Mucosa of rectum (tissue), 2 donors: ENCODE measurements at regions not wholly inside any gene's neighbourhood (a gene's known extent, or its start where the extent isn't known, plus 50 kb on each side); places are given as distances from the start of the nearest gene placed in this dataset.

ENCODE experiments used
- H3K27ac ChIP-seq, 2 donors: one replicate each; pipeline ENCODE4 v1.7.0; 2013; ENCODE audit warnings: inconsistent platforms in 2 of 2, low read depth in 2 of 2, low read length in 2 of 2
- H3K27me3 ChIP-seq, 2 donors: one replicate each; pipeline ENCODE4 v1.7.0; 2013; ENCODE audit warnings: low read length in 2 of 2; ENCODE audit not compliant: control insufficient read depth in 2 of 2, insufficient read depth in 2 of 2
- H3K36me3 ChIP-seq, 2 donors: one replicate each; pipeline ENCODE4 v1.7.0; 2013; ENCODE audit warnings: low read length in 2 of 2; ENCODE audit not compliant: control insufficient read depth in 2 of 2, insufficient read depth in 2 of 2
- H3K4me1 ChIP-seq, 2 donors: one replicate each; pipeline ENCODE4 v1.7.0; 2013; ENCODE audit warnings: low read length in 2 of 2, mild to moderate bottlenecking in 1 of 2; ENCODE audit not compliant: control insufficient read depth in 2 of 2, insufficient read depth in 2 of 2
- H3K4me3 ChIP-seq, 2 donors: one replicate each; pipeline ENCODE4 v1.7.0; 2013; ENCODE audit warnings: low read length in 2 of 2
- H3K9ac ChIP-seq, 2 donors: one replicate each; pipeline ENCODE4 v1.7.0; 2013; ENCODE audit warnings: low read length in 2 of 2, low read depth in 1 of 2, mild to moderate bottlenecking in 1 of 2
- H3K9me3 ChIP-seq, 2 donors: one replicate each; pipeline ENCODE4 v1.7.0; 2013; ENCODE audit warnings: low read length in 2 of 2; ENCODE audit not compliant: control insufficient read depth in 2 of 2
- donor health status: healthy.
- donor health status: Normal muscosa, but diverticular disease.

- Histone ChIP-seq H3K27me3 (no peaks in the 10 kb centered on the region), H3K4me3 (no peak overlapping the region), H3K9me3 (no peaks in the 10 kb centered on the region), H3K27ac (no peak overlapping the region), H3K36me3 (no peaks in the 10 kb centered on the region), H3K9ac (no peak overlapping the region), H3K4me1 (peaks cover 0 to 6% of the 10 kb centered on the region in 2 donors)
Measured at GRCh38 chr20:12593342-12593873, 415.4 kb upstream of the SPTLC3 start.

DNA sequence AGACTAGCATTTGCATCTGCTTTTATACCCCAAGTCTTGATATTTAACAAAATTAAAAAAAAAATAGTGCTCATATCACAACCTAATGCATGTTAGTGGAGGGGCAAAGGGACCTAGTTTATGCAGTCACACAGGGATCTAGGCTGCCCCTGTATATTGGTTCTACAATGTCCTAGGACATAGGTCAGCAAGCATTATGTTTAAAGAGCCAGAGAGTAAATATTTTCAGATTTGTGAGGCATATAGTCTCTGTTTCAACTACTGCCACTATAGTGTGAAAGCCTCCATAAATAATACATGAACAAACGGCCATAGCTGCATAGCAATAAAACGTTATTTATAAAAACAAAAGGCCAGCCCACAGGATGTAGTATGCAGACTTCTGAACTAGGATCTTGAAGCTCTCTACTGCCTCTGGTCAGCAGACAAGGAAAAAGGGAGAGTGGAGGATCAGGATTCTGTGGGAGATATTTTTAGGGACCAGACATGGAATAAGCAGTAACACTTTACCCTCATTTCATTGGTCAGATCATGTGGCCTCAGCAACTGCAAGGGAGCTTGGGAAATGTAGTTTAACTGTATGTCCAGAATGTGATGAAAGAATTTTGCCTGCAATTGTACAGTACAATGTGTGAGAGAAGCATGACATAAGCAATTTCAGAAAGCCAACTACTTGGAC, 414.2 kb upstream of the SPTLC3 start:
- H3K27ac ChIP-seq, result no peak overlapping the region
- no peak overlapping the region for H3K9ac ChIP-seq
- H3K4me3 ChIP-seq, result no peak overlapping the region
- H3K27me3 ChIP-seq, result no peaks in the 10 kb centered on the region
- peaks cover 0 to 6% of the 10 kb centered on the region in 2 donors for H3K4me1 ChIP-seq
- no peaks in the 10 kb centered on the region for H3K9me3 ChIP-seq
- no peaks in the 10 kb centered on the region for H3K36me3 ChIP-seq

- Histone ChIP-seq H3K9me3 (no peaks in the 10 kb centered on the region), H3K4me1 (peaks cover 0 to 6% of the 10 kb centered on the region in 2 donors), H3K4me3 (no peak overlapping the region), H3K27ac (no peak overlapping the region), H3K36me3 (no peaks in the 10 kb centered on the region), H3K27me3 (no peaks in the 10 kb centered on the region), H3K9ac (no peak overlapping the region)
Measured at GRCh38 chr20:12595841-12596240, 412.9 kb upstream of the SPTLC3 start.

DNA sequence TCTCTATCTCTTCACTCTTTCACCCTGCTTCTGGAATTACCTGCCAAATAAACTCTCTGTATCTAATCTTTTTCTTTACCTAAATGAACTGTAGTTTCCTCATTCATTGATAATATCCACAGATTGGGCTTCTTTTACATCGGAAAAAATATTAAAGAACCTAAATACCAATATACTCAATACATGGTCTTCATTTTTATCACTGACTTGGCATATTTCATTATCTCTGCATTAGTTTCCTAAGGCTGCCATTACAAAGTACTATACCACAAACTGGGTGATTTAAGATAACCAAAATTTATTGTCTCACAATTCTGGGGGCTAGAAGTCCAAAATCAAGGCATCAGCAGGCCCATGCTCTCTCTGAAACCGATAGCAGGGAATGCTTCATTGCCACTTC, 411.9 kb upstream of the SPTLC3 start:
- no peaks in the 10 kb centered on the region for H3K36me3 ChIP-seq
- no peak overlapping the region for H3K4me3 ChIP-seq
- no peak overlapping the region for H3K9ac ChIP-seq
- no peaks in the 10 kb centered on the region for H3K27me3 ChIP-seq
- no peak overlapping the region for H3K27ac ChIP-seq
- peaks cover 0 to 6% of the 10 kb centered on the region in 2 donors for H3K4me1 ChIP-seq
- H3K9me3 ChIP-seq, result no peaks in the 10 kb centered on the region

DNA sequence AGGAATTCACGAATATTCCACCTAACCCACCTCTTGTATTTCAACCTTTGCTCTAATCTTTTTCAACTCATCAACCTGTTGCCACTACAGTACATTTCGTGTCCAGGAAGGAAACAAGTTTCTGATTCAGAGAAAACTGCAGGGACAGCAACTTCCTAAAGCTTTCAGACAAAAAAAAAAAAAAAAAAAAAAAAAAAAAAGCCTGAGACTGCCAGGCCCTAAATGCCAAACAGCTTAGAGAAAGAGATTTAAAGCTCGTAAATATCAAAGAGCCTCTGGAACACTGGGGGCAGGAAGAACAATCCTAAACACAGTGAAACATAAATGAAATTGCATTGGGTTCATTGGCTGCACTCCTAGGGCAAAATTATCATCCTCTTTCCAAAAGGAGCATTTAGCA, 411.2 kb upstream of the SPTLC3 start:
- no peak overlapping the region for H3K9ac ChIP-seq
- H3K27ac ChIP-seq, result no peak overlapping the region
- no peak overlapping the region for H3K4me3 ChIP-seq
- no peaks in the 10 kb centered on the region for H3K9me3 ChIP-seq
- H3K4me1 ChIP-seq, result peaks cover 0 to 6% of the 10 kb centered on the region in 2 donors
- no peaks in the 10 kb centered on the region for H3K36me3 ChIP-seq
- no peaks in the 10 kb centered on the region for H3K27me3 ChIP-seq

DNA sequence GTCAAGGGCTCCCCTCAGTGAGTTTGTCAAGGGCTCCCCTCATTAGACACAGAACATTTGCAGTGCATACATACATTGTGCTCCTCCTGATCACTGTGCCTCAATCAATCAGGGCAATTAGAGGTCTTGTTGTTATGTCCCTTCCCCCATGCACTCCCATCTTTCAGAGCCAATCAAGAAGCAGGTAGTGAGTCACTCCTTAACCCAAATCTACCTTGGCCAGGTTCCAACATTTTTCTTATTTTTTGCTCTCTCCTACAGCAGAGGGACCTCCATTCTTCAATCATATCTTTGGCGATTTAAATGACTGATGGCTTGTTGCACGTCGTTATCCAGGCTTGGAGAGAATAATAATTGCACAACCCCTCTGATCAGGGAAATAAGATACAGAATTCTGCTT, 409.9 kb upstream of the SPTLC3 start:
- Histone ChIP-seq H3K9ac (no peak overlapping the region), H3K27me3 (no peaks in the 10 kb centered on the region), H3K36me3 (no peaks in the 10 kb centered on the region), H3K27ac (no peak overlapping the region), H3K9me3 (no peaks in the 10 kb centered on the region), H3K4me1 (peaks cover 0 to 5% of the 10 kb centered on the region in 2 donors), H3K4me3 (no peak overlapping the region)

DNA sequence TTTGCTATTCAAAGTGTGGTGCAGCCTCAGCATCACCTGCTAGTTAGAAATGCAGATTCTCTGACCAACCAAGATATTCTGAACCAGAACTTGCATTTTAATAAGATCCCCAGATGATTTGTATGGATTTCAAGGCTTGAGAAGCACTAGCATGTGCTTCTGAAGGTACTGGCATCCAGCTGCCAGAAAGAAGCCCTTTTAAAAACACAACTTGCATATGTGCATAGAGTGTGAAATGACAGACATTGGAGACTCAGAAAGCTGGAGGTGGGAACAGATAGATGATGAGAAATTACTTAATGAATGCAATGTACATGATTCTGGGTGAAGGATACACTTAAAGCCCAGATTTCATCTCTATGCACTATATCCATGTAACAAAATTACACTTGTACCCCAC, 409.3 kb upstream of the SPTLC3 start:
- H3K27me3 ChIP-seq, result no peaks in the 10 kb centered on the region
- H3K4me1 ChIP-seq, result no peaks in the 10 kb centered on the region
- H3K36me3 ChIP-seq, result no peaks in the 10 kb centered on the region
- no peaks in the 10 kb centered on the region for H3K9me3 ChIP-seq
- no peak overlapping the region for H3K9ac ChIP-seq
- no peak overlapping the region for H3K4me3 ChIP-seq
- no peak overlapping the region for H3K27ac ChIP-seq

GRCh38 chr20:12605751-12606150, 403.0 kb upstream of the SPTLC3 start:
- H3K36me3 ChIP-seq, result no peaks in the 10 kb centered on the region
- no peaks in the 10 kb centered on the region for H3K4me1 ChIP-seq
- no peak overlapping the region for H3K4me3 ChIP-seq
- no peaks in the 10 kb centered on the region for H3K27me3 ChIP-seq
- H3K27ac ChIP-seq, result no peak overlapping the region
- H3K9ac ChIP-seq, result no peak overlapping the region
- H3K9me3 ChIP-seq, result no peaks in the 10 kb centered on the region

GRCh38 chr20:12610871-12611270, 397.9 kb upstream of the SPTLC3 start:
- no peaks in the 10 kb centered on the region for H3K36me3 ChIP-seq
- H3K27ac ChIP-seq, result no peak overlapping the region
- no peaks in the 10 kb centered on the region for H3K27me3 ChIP-seq
- no peaks in the 10 kb centered on the region for H3K9me3 ChIP-seq
- H3K4me3 ChIP-seq, result no peak overlapping the region
- no peak overlapping the region for H3K9ac ChIP-seq
- H3K4me1 ChIP-seq, result no peaks in the 10 kb centered on the region

DNA sequence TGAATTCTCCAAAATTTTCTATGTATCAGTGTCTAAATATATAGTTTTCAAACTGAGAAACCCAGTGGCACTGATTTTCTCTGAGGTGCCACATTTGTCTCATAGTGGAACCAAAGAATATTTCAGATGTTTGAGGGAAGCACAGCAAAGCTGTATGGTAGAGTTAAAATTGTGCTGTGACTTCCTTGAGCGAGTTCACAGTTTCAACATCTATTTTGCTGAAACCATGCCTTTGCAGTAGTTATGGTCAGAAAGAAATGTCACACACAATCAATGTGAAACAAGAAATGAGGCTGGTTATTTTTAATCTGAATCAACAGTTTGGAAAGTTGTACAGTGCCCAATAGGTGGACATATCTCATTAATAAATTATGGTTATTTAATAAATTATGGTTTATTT, 394.0 kb upstream of the SPTLC3 start:
- Histone ChIP-seq H3K4me3 (no peak overlapping the region), H3K27ac (no peak overlapping the region), H3K9ac (no peak overlapping the region), H3K4me1 (no peaks in the 10 kb centered on the region), H3K27me3 (no peaks in the 10 kb centered on the region), H3K36me3 (no peaks in the 10 kb centered on the region), H3K9me3 (peaks cover 0 to 2% of the 10 kb centered on the region in 2 donors)
